Left ventricle myocardium inferior (tissue), 1 donor: ENCODE measurements at regions not wholly inside any gene's neighbourhood (a gene's known extent, or its start where the extent isn't known, plus 50 kb on each side); places are given as distances from the start of the nearest gene placed in this dataset.

Experiments used
- DNase-seq: peaks from one replicate; pipeline ENCODE4 v3.0.0-alpha.2; 2020
- H3K27ac ChIP-seq: fragments of 200-600 bp; replicated peaks from 2 replicates; pipeline ENCODE4 v1.8.0; 2021
- H3K27me3 ChIP-seq: fragments of 200-600 bp; 2 replicates; pipeline ENCODE4 v1.8.0; 2021; ENCODE audit warnings: low read depth
- H3K36me3 ChIP-seq: fragments of 200-600 bp; 2 replicates; pipeline ENCODE4 v1.8.0; 2021
- H3K4me1 ChIP-seq: fragments of 200-600 bp; 2 replicates; pipeline ENCODE4 v1.8.0; 2021
- H3K4me3 ChIP-seq: fragments of 200-600 bp; 2 replicates; pipeline ENCODE4 v1.8.0; 2021; ENCODE audit warnings: mild to moderate bottlenecking, moderate library complexity
- H3K9me3 ChIP-seq: fragments of 200-600 bp; replicated peaks from 2 replicates; pipeline ENCODE4 v1.8.0; 2021
- CTCF ChIP-seq: fragments of 200-600 bp; IDR thresholded peaks from 2 replicates; pipeline ENCODE4 v1.8.0; 2021; ENCODE audit warnings: antibody characterized with exemption, mild to moderate bottlenecking, borderline replicate concordance
- intact Hi-C: fragments of 100-400 bp; cut with micrococcal nuclease; formaldehyde crosslinking; loops from one replicate; pipeline ENCODE4 v1.11.0; 2022
- donor health status: DM: no; HTN: yes; CAD: no; lungs with severe emphysema.

DNA sequence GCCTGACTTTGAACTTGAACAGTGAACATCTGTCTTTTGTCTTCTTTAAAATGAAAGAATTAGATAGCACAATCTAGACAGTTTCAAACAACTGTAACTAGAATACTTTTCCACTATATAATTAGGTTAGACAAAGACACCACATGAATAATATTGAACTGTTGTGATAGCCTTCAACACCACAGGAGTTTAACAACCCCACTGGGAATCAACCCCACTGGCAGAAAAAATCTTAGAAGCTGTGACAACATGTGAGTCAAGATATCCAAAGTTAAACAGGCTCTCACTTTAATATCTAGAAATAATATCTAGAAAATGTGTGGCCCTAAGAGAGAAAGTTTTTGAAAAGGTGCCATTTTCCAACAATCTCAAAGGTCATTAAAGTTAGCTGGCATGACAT is 64.4 kb upstream of the PRICKLE2 start:
- Histone ChIP-seq H3K36me3 (no peaks in the 10 kb centered on the region), H3K27ac (no peak overlapping the region), H3K4me3 (no peak overlapping the region), H3K9me3 (no peaks in the 10 kb centered on the region), H3K4me1 (no peaks in the 10 kb centered on the region), H3K27me3 (no peaks in the 10 kb centered on the region)
- DNase-seq: no peak
- intact Hi-C loops: no loop called here
- no peak for TF ChIP-seq CTCF

DNA sequence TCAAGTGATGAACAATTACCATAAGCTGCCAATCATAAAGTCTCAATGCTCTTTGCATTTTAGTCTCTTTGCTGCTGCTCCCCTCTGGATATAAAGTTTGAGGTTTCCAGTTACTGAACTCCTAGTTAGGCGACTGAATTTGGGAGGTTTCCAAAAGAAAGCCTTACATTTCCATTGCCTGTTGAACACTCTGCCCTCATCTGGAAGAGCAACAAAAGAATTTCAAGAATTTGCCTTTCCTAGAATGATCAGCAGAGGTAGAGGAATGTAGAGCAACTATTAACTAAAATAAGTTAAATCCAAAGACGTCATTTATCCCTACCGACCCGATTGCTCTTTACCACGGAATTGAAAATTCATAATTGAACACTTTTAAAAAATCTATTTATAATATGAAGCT is 53.4 kb upstream of the PRICKLE2 start:
- no peaks in the 10 kb centered on the region for H3K27me3 ChIP-seq
- no peaks in the 10 kb centered on the region for H3K4me1 ChIP-seq
- no peak for DNase-seq
- TF ChIP-seq CTCF: no peak
- no peak overlapping the region for H3K27ac ChIP-seq
- H3K9me3 ChIP-seq: no peaks in the 10 kb centered on the region
- intact Hi-C loops: no loop called here
- H3K4me3 ChIP-seq: no peak overlapping the region
- no peaks in the 10 kb centered on the region for H3K36me3 ChIP-seq

GRCh38 chr3:64276131-64276530 is 50.9 kb upstream of the PRICKLE2 start:
- Histone ChIP-seq H3K4me3 (no peak overlapping the region), H3K27me3 (no peaks in the 10 kb centered on the region), H3K9me3 (no peaks in the 10 kb centered on the region), H3K4me1 (no peaks in the 10 kb centered on the region), H3K27ac (no peak overlapping the region), H3K36me3 (no peaks in the 10 kb centered on the region)
- DNase-seq: no peak
- no peak for TF ChIP-seq CTCF
- intact Hi-C loops: no loop called here
